Lower lobe of right lung (tissue), 2 donors: ENCODE measurements at regions not wholly inside any gene's neighbourhood (a gene's known extent, or its start where the extent isn't known, plus 50 kb on each side); places are given as distances from the start of the nearest gene placed in this dataset.
A peak's percentile ranks its signal among the peaks of the same experiment; 100 is the strongest.

Experiments
- ATAC-seq, 2 donors: fragments of 200-7000 bp; cut with Tn5 transposase; one replicate each; pipeline ENCODE4 v1.9.1; 2020 to 2022; ENCODE audit warnings: mild to moderate bottlenecking in 2 of 2, moderate library complexity in 2 of 2
- DNase-seq: peaks from one replicate; pipeline ENCODE4 v3.0.0-alpha.2; 2020
- H3K27ac ChIP-seq: fragments of 200-600 bp; one replicate; pipeline ENCODE4 v1.8.0; 2022
- H3K27me3 ChIP-seq: fragments of 200-600 bp; one replicate; pipeline ENCODE4 v1.8.0; 2022; ENCODE audit warnings: low read depth
- H3K36me3 ChIP-seq: fragments of 200-600 bp; one replicate; pipeline ENCODE4 v1.8.0; 2022; ENCODE audit warnings: mild to moderate bottlenecking
- H3K4me1 ChIP-seq: fragments of 200-600 bp; one replicate; pipeline ENCODE4 v1.8.0; 2022
- H3K4me3 ChIP-seq: fragments of 200-600 bp; one replicate; pipeline ENCODE4 v1.8.0; 2022; ENCODE audit warnings: mild to moderate bottlenecking
- H3K9me3 ChIP-seq: fragments of 200-600 bp; one replicate; pipeline ENCODE4 v1.8.0; 2022
- intact Hi-C: fragments of 100-400 bp; cut with DNase I; formaldehyde crosslinking; loops from one replicate; pipeline ENCODE4 v1.11.0; 2022
- TF ChIP-seq, protein P1 (sequence below): fragments of 200-600 bp; IDR thresholded peaks from one replicate; pipeline ENCODE4 v1.8.0; 2022; ENCODE audit warnings: antibody characterized with exemption, mild to moderate bottlenecking
- donor health status: DM: no; HTN: yes; CAD: no; lungs with severe emphysema.

DNA sequence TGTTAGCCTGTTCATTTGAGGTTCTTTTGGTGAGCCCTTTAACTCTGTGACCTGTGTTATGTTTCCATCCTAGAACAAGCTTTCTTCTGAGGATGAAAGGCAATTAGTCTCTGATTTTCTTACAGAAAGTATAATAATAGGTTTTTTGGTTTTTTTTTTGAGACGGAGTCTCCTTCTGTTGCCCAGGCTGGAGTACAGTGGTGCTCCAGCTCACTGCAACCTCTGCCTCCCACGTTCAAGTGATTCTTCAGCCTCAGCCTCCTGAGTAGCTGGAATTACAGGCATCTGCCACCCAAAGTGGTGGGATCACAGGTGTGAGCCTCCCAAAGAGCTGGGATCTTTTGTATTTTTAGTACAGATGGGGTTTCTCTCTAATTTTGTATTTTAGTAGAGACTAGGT lies 52.7 kb upstream of the SYNE2 start:
- Histone ChIP-seq H3K27ac (no peak overlapping the region), H3K36me3 (no peaks in the 10 kb centered on the region), H3K4me3 (peak overlapping the region; percentile 23), H3K4me1 (peaks cover 8% of the 10 kb centered on the region), H3K9me3 (no peaks in the 10 kb centered on the region), H3K27me3 (no peaks in the 10 kb centered on the region)
- TF ChIP-seq, protein P1, sequence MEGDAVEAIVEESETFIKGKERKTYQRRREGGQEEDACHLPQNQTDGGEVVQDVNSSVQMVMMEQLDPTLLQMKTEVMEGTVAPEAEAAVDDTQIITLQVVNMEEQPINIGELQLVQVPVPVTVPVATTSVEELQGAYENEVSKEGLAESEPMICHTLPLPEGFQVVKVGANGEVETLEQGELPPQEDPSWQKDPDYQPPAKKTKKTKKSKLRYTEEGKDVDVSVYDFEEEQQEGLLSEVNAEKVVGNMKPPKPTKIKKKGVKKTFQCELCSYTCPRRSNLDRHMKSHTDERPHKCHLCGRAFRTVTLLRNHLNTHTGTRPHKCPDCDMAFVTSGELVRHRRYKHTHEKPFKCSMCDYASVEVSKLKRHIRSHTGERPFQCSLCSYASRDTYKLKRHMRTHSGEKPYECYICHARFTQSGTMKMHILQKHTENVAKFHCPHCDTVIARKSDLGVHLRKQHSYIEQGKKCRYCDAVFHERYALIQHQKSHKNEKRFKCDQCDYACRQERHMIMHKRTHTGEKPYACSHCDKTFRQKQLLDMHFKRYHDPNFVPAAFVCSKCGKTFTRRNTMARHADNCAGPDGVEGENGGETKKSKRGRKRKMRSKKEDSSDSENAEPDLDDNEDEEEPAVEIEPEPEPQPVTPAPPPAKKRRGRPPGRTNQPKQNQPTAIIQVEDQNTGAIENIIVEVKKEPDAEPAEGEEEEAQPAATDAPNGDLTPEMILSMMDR, result no peak
- ATAC-seq (no peak), DNase-seq (no peak)
- intact Hi-C loops, result no loop called here

DNA sequence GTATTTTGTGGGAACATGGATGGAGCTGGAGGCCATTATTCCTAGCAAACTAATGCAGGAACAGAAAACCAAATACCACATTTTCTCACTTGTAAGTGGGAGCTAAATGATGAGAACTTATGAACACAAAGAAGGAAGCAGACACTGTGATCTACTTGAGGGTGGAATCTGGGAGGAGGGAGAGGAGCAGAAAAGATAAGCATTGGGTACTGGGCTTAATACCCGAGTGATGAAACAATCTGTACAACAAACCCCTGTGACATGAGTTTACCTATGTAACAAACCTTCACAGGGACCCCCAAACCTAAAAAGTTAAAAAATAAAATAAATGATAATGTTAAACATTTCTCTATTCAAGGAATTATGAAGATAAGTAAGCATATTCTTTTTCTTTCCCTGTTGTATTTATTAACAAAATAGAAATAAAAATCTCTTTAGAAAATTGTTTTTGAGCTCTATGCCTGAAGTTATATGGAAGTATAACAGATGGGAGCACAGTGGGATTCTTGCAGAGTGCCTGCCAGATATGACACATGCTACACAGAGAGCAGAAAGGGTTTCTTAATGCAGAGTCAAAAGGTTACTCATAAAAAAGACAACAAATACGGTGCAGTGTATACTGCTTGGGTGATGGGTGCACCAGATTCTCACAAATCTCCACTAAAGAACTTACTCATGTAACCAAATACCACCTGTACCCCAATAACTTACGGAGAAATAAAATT lies 52.0 kb upstream of the SYNE2 start:
- TF ChIP-seq, protein P1, result no peak
- no peak for ATAC-seq
- H3K27me3 ChIP-seq, result no peaks in the 10 kb centered on the region
- H3K9me3 ChIP-seq, result no peaks in the 10 kb centered on the region
- peaks cover 8% of the 10 kb centered on the region for H3K4me1 ChIP-seq
- intact Hi-C loops, result no loop called here
- no peak overlapping the region for H3K27ac ChIP-seq
- DNase-seq, result no peak
- H3K36me3 ChIP-seq, result no peaks in the 10 kb centered on the region
- no peak overlapping the region for H3K4me3 ChIP-seq
